IPS DF 6.9 (cell line): ENCODE measurements at regions not wholly inside any gene's neighbourhood (a gene's known extent, or its start where the extent isn't known, plus 50 kb on each side); places are given as distances from the start of the nearest gene placed in this dataset.

Experiments
- DNase-seq: peaks from one replicate; pipeline ENCODE4 v3.0.0-alpha.2; 2013; ENCODE audit warnings: low read depth, low spot score
- H3K27ac ChIP-seq: one replicate; pipeline ENCODE4 v1.5.1; 2013; ENCODE audit warnings: low read length, control low read depth
- H3K27me3 ChIP-seq: 2 replicates; pipeline ENCODE4 v1.6.1; 2013; ENCODE audit warnings: mild to moderate bottlenecking, low read length; ENCODE audit not compliant: control insufficient read depth, insufficient read depth
- H3K36me3 ChIP-seq: 2 replicates; pipeline ENCODE4 v1.6.1; 2013; ENCODE audit warnings: low read length; ENCODE audit not compliant: control insufficient read depth, insufficient read depth
- H3K4me1 ChIP-seq: 2 replicates; pipeline ENCODE4 v1.6.1; 2013; ENCODE audit warnings: low read length; ENCODE audit not compliant: control insufficient read depth, insufficient read depth
- H3K4me3 ChIP-seq: 2 replicates; pipeline ENCODE4 v1.5.1; 2013; ENCODE audit warnings: mild to moderate bottlenecking, low read length
- H3K9me3 ChIP-seq: 2 replicates; pipeline ENCODE4 v1.6.1; 2013; ENCODE audit warnings: low read length, inconsistent platforms; ENCODE audit not compliant: control insufficient read depth, insufficient read depth
- WGBS: extraction: QIAGEN DNeasy Blood & Tissue Kit; methylation state at CpG from one replicate; pipeline ENCODE4 v1.1.7; 2013; ENCODE audit warnings: mixed read lengths, missing lambda C conversion rate; ENCODE audit not compliant: insufficient read length, insufficient coverage; 5-methylcytosine and 5-hydroxymethylcytosine counted together

DNA sequence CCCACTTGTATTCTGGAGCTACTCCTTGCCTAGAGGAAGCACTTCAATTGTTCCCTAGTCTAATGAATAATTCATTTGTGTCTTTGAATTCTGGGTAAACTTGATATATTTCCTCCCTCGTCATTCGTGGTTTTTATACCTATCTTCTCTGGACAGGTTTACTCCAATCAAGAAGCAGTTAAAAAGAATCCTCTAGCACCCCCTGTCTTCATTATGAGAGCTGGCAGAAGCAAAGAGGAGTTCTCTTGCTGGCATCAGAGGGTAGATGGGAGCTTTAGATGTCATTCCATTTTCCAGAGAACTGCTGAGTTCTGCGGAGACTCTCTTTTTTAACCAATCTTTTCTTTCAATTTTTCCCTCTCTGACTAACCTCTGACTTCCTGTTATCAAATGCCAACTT lies 627.7 kb downstream of the FGF9 start:
- no peak for DNase-seq
- Histone ChIP-seq H3K36me3 (no peaks in the 10 kb centered on the region), H3K27ac (no peak overlapping the region), H3K4me3 (no peak overlapping the region), H3K27me3 (no peaks in the 10 kb centered on the region), H3K4me1 (no peaks in the 10 kb centered on the region), H3K9me3 (no peaks in the 10 kb centered on the region)
- no CpG with 5 or more reads among the region's 3 CpGs for WGBS

DNA sequence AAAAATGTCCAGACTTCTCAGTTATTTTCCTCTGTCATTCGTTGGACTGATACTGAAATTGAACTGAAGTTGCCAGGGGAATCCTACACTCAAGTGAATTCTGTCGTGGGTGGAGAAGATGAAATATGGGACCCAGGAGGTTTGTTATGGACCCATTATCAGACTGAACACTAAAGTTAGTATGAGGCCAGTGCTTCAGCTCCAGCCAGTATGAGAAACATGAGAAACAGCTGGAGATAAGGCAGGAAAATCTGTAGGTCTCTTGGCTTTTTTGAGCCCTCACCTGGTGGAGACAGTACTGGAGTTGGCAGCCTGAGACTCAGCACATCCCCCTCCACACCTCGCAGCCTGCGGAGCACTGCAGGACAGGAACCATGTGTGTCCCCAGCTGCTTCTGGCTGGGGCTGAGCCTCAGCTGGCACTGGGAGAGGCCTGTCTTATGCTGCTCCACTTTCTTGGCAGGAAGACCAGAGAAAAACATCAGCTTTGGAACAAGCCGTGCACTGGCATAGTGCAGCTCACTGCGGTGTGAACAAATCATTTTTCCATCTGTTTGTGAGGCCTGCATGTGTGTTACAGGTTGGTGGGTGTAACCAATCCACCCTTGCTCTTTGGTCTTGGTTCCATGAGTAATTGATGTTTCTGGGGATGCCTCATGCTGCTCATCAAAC lies 641.0 kb downstream of the FGF9 start:
- no CpG with 5 or more reads among the region's 6 CpGs for WGBS
- Histone ChIP-seq H3K4me1 (no peaks in the 10 kb centered on the region), H3K9me3 (no peaks in the 10 kb centered on the region; the same call in 1 of the 2 replicates), H3K36me3 (no peaks in the 10 kb centered on the region), H3K4me3 (no peak overlapping the region), H3K27ac (no peak overlapping the region), H3K27me3 (no peaks in the 10 kb centered on the region)
- no peak for DNase-seq

GRCh38 chr13:22312405-22312803 lies 641.5 kb downstream of the FGF9 start:
- Histone ChIP-seq H3K4me1 (no peaks in the 10 kb centered on the region), H3K27ac (no peak overlapping the region), H3K9me3 (no peaks in the 10 kb centered on the region; the same call in 1 of the 2 replicates), H3K27me3 (no peaks in the 10 kb centered on the region), H3K36me3 (no peaks in the 10 kb centered on the region), H3K4me3 (no peak overlapping the region)
- WGBS: no CpG with 5 or more reads among the region's 2 CpGs
- DNase-seq: no peak

GRCh38 chr13:22316494-22317025 lies 645.7 kb downstream of the FGF9 start:
- Histone ChIP-seq H3K36me3 (no peaks in the 10 kb centered on the region), H3K27ac (no peak overlapping the region), H3K27me3 (no peaks in the 10 kb centered on the region), H3K4me3 (no peak overlapping the region), H3K4me1 (no peaks in the 10 kb centered on the region), H3K9me3 (no peaks in the 10 kb centered on the region; the same call in 1 of the 2 replicates)
- no peak for DNase-seq
- no CpG with 5 or more reads among the region's 8 CpGs for WGBS

DNA sequence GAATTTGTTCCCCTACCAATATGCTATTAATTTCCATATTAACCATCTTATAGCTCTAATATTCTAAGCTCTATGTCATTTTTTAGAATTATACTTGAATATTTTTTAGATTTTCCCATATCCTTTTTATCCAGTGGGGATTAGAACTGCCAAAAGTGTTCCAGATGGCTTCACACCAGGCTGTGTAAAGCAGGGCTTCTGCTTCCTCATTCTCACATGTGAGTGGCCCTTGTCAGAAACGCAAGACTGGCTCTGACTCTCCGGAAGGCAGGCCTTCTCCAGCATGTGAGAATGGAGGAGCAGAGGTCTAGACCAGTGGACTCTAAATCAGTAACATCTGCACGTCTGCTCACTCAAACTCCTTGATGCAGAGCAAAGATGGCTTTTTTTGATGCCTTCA lies 650.1 kb downstream of the FGF9 start:
- Histone ChIP-seq H3K4me3 (no peak overlapping the region), H3K36me3 (no peaks in the 10 kb centered on the region), H3K4me1 (no peaks in the 10 kb centered on the region), H3K9me3 (no peaks in the 10 kb centered on the region; the same call in 1 of the 2 replicates), H3K27ac (no peak overlapping the region), H3K27me3 (no peaks in the 10 kb centered on the region)
- WGBS: no CpG with 5 or more reads among the region's 3 CpGs
- no peak for DNase-seq

DNA sequence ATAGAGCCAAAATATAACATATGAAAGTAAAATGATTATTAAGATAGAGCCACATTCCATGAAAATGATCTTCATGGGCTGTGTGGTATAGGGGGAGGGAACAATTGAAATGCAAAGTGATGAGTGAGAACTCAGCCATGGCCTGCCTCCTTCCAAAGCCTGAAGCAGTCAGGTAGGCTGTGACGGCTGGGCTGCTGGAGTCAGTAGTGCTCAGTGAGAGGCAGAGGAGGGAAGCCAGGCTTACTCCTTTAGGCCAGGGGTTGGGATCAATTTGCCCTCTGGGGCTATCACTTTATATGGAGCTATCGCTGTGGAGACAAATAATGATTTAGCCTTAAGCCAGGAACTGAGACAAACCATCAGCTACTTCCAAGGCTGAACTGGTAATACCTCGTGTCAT lies 654.9 kb downstream of the FGF9 start:
- Histone ChIP-seq H3K4me1 (no peaks in the 10 kb centered on the region), H3K4me3 (no peak overlapping the region), H3K27ac (no peak overlapping the region), H3K36me3 (no peaks in the 10 kb centered on the region), H3K27me3 (no peaks in the 10 kb centered on the region), H3K9me3 (no peaks in the 10 kb centered on the region)
- WGBS: no CpG with 5 or more reads among the region's 3 CpGs
- peak; percentile 16 for DNase-seq

DNA sequence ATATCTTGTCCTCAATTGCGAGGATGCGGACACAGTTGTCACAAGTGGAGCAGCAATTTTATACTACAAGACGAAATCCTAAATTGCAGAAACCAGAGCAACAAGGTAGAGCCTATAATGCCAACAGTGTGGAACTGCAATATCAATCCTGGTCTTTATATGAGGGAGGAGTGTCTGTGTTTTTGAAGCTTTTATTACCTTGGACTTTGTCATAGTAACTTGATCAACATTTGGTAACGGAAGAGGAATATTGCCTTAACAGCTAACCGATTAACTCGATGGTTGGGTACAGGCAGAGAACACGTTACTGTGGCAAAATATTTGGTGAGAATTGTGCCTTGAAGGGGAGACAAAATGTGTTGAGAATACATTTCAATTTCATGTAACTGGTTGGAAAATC lies 661.5 kb downstream of the FGF9 start:
- Histone ChIP-seq H3K27ac (no peak overlapping the region), H3K9me3 (no peaks in the 10 kb centered on the region), H3K27me3 (no peaks in the 10 kb centered on the region), H3K4me3 (no peak overlapping the region), H3K4me1 (no peaks in the 10 kb centered on the region), H3K36me3 (no peaks in the 10 kb centered on the region)
- no peak for DNase-seq
- WGBS: no CpG with 5 or more reads among the region's 7 CpGs

DNA sequence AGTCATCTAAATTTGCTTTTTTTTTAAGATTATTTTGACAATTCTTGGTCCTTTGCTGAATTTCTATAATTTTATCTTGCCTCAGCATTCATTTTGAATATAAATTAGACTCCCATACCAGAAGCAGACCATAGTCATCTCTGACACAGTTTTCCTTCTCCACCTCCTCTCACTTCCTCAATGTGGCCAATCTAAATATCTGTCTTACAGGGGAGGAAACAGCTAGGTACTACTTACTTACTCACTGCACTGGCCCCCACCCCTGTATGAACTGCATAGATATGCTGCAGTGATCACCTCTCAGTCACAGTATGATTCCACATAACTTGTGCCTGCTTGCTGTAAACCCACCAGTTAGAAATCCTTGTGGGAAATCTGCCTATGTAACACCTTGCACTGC lies 665.6 kb downstream of the FGF9 start:
- no peaks in the 10 kb centered on the region for H3K4me1 ChIP-seq
- no peaks in the 10 kb centered on the region for H3K9me3 ChIP-seq
- H3K27ac ChIP-seq: no peak overlapping the region
- H3K4me3 ChIP-seq: no peak overlapping the region
- no peaks in the 10 kb centered on the region for H3K27me3 ChIP-seq
- no peak for DNase-seq
- H3K36me3 ChIP-seq: no peaks in the 10 kb centered on the region

GRCh38 chr13:22357132-22357531 lies 686.3 kb downstream of the FGF9 start:
- H3K27me3 ChIP-seq: no peaks in the 10 kb centered on the region
- no peak overlapping the region for H3K27ac ChIP-seq
- no peak for DNase-seq
- H3K4me3 ChIP-seq: no peak overlapping the region
- no peaks in the 10 kb centered on the region for H3K4me1 ChIP-seq
- WGBS: no CpG with 5 or more reads among the region's 3 CpGs
- no peaks in the 10 kb centered on the region for H3K36me3 ChIP-seq
- no peaks in the 10 kb centered on the region for H3K9me3 ChIP-seq

DNA sequence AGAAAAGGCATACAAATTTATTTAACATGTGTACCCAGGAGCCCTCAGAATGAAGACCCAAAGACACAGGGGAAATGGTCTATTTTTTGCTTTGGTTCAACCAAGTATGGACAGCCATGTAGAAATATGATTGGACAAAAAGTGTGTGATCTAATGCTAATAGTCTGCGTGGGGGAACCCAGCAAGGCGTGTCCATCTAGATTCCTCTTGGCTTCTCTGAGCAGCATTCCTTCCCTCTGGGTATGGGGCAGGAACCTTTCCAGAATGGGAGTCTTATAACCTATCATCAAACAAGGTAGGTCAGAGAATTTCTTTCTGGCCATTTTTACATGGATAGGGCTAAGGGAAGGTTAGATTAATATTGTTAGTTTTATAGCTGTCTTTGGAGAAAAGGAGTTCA lies 698.2 kb downstream of the FGF9 start:
- WGBS: no CpG with 5 or more reads among the region's 2 CpGs

GRCh38 chr13:22369840-22370239 lies 699.0 kb downstream of the FGF9 start:
- peaks cover 1% of the 10 kb centered on the region; the same call in 1 of the 2 replicates for H3K4me1 ChIP-seq
- H3K4me3 ChIP-seq: no peak overlapping the region
- H3K27ac ChIP-seq: no peak overlapping the region
- peak; percentile 48 for DNase-seq
- H3K9me3 ChIP-seq: peaks cover 3% of the 10 kb centered on the region
- H3K36me3 ChIP-seq: no peaks in the 10 kb centered on the region
- H3K27me3 ChIP-seq: no peaks in the 10 kb centered on the region

More for the DNA sequence above, 698.2 kb downstream of the FGF9 start:
- Histone ChIP-seq H3K9me3 (peaks cover 3% of the 10 kb centered on the region), H3K36me3 (no peaks in the 10 kb centered on the region), H3K27me3 (no peaks in the 10 kb centered on the region), H3K27ac (no peak overlapping the region), H3K4me3 (no peak overlapping the region), H3K4me1 (peaks cover 1% of the 10 kb centered on the region; the same call in 1 of the 2 replicates)
- DNase-seq: no peak
